ENCODE measurements at regions not wholly inside any gene's neighbourhood (a gene's known extent, or its start where the extent isn't known, plus 50 kb on each side); places are given as distances from the start of the nearest gene placed in this dataset.
"Not testable (repeated sequence)": the region's sequence is repeated elsewhere in the genome, so short reads cannot be mapped to it uniquely, and the experiment has no call there.

GRCh38 chr11:69869311-69869939 lies 50.2 kb upstream of the FGF3 start:
- DNase-seq (ENCODE audit: low spot score): no peak

DNA sequence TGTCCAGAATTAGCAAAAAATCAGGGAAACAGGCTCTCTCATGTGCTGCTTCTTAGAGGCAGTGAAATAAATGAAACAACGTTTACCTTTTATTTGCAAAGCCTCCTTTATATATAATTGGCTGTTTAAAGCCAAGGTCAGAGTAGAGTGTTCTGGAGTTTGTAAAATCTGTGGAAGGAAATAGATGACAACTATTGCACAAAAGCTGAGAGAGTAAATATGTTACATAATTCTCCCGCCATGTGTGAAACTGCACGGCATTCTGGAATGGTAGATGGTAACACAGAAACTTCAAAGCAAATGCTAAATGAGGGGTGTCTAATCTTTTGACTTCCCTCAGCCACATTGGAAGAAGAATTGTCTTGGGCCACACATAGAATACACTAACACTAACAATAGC lies 51.5 kb upstream of the FGF3 start:
- no peak for DNase-seq (ENCODE audit: low spot score)

DNA sequence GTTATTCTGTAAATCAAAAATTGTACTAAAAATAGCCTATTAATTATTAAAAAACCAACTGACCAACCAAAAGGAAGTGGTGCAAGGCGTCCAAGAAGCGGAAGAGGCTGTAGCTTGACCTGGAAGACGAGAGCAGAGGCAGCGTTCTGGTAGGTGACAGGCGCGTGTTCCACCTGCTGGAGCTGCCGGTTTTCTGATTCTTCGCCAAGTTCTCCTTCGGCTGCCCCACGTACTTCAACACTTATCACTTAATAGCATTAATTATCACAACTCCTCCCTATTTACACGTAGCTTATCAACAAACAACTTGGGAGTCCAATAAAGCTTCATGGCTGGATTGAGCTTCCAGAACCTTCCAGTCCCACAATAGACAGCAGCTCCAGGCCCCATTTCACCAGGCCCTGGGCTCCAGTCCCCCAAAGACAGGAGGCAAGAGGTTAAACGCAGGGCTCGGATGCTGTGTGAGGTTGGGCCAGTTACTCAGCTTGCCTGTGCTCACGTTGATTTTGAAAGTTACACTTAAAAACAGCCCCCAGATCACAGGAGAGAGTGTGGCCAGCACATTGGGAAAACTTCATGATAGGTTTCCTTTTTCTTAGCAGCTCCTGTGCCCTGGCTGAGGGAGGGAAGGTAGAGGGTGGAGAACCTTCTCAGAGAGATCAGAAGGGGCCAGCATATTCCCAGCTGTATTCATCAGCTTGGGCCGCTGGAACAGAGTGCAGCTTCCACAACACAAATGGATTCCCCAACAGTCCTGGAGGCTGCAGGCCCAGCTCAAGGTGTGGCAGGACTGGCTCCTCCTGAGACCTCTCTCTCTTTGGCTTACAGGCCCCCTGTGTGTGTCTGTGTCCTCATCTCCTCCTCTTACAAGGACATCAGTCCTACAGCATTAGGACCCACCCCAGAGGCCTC lies 54.2 kb upstream of the FGF3 start:
- DNase-seq (ENCODE audit: low spot score): no peak

- DNase-seq (ENCODE audit: low spot score): no peak
These were observed 55.2 kb upstream of the FGF3 start for GRCh38 chr11:69874178-69874983.

DNA sequence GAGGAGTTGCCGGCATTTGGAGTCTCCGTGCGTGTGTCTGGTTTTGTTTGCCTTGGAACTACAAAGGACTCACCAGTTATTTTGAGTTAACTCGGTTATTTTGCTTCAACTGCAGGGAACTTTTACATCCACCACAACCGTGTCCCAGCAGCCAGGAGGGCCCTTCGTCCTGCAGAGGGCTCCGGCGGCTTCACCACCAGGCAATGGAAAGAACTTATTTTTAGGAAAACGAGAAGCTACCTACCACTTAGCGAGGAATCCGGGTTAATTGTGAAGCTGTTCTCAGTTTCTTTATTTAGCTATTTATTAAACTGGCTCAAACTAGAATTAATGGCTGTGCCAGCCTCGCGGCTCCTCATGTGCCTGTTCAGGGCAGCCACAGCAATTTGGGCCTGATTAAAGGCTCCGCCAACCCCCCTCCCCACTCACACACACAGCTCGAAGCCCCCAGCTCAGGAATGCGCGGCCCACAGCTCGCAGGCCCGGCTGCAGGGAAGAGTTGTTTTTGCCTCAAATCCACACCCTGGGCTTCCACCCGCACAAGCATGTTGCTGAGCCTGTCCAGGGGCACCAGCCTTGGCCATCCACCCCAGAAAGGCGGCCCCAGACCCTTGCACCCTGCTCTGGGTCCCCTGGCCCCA lies 55.9 kb upstream of the FGF3 start:
- DNase-seq (ENCODE audit: low spot score): no peak

GRCh38 chr11:69876013-69876412 lies 56.8 kb upstream of the FGF3 start:
- DNase-seq (ENCODE audit: low spot score): no peak

DNA sequence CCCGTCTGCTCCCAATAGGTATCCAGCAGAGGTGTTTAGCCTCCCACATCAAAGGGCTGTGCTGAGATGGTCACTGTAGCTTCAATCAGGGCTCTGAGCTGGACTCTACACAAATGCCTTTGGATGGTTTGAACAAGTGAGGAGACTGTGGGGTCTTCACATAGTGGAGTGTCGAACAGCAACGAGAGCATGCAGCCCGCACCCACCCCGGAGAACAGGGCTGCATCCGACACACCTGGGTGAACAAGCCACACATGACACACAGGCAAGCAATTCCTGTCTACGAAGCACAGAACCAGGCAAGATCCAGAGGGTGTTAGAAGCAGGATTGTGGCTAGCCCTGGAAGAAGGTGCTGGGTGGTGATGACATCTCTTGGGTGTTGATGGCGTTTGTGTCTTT lies 58.0 kb upstream of the FGF3 start:
- DNase-seq (ENCODE audit: low spot score): no peak

DNA sequence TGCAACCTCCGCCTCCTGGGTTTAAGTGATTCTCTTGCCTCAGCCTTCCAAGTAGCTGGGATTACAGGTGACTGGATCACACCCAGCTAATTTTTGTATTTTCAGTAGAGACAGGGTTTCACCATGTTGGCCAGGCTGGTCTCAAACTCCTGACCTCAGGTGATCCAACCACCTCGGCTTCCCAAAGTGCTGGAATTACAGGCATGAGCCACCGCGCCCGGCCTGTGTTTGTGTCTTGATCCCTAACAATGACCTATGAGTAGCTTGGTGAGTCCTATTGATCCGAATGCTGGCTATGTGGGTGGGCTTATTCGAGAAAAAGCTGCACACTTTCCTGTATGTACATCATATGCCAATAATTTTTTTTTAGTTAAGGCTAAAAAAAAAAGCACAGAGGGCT lies 58.5 kb upstream of the FGF3 start:
- DNase-seq (ENCODE audit: low spot score): not testable (repeated sequence)

DNA sequence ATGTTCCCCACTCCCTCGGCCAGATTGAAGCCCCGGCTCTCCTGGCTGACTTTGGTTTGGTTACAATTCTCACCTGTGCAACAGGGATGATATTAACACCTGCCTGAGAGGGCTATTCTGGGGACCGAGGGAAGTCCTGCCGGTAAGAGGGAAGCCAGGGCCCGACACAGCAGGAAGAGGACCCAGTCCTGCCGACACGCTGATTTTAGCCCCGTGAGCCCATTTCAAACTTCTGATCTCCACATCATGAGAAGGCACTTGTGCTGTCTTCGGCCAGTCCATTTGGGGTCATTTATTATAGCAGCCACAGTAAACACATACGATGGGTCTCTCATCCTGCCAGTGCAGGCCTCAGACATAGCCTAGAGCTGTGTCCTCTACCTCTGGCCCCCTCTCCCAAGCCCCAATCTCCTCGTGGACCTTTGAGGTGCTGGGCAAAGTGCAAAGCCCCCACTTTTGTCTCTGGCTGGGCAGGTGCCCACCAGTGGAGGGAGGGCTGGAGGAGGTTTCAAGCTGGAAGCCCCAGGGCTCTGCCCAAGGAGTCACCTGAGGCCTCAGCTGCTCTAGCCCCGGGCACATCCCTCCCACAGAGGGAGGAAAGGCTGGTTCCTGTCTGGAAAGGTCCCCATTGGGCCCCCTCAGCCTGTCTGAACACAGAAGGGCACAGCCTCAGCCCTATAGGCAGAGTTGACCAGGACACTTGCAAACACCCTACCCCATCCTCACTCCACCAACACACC lies 59.1 kb upstream of the FGF3 start:
- no peak for DNase-seq (ENCODE audit: low spot score)

DNA sequence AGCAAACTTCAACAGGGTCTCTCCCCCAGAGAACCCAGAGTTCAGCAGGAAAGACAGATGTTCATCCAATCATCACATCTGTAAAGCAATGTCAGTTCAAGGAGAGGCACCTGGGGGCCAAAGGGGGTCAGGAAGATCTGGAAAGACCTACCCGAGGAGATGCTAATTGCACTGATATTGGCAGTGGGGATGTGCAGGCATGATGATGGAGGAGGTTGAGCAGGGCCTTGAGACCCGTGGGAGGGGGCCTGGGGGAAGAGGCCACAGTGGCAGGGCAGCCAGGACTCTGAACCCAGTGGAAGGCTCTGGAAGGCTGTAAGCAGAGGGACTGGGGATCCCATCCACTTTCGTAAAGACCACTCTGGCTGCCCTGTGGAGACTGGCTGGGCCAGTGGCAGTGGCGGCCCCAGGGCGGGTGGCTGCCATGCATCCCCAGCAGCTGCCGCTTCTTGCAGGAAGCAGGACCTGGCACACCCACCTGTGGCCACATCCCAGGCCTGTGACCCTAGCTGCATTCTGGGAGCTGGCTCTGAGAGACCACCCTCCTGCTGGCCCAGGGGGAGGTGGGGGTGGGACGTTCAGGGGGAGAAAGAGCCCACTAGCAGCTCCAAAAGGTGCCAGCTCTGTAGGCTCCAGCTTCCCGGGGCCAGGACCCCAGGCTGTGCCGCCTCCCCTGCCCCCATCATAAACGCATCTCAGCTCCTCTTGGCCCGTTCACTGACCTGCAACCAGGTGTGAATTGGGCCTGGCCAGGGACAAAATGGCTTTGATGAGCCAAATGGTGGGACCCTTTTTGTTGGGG lies 59.9 kb upstream of the FGF3 start:
- no peak for DNase-seq (ENCODE audit: low spot score)

GRCh38 chr11:69879729-69880005 lies 60.5 kb upstream of the FGF3 start:
- no peak for DNase-seq (ENCODE audit: low spot score)

- DNase-seq (ENCODE audit: low spot score): no peak
These were observed 61.0 kb upstream of the FGF3 start for GRCh38 chr11:69880041-69880825.

- DNase-seq (ENCODE audit: low spot score): no peak
These were observed 61.7 kb upstream of the FGF3 start for GRCh38 chr11:69880826-69881445.

GRCh38 chr11:69881467-69882269 lies 62.5 kb upstream of the FGF3 start:
- DNase-seq (ENCODE audit: low spot score): no peak

GRCh38 chr11:69882270-69882608 lies 63.0 kb upstream of the FGF3 start:
- DNase-seq (ENCODE audit: low spot score): no peak

DNA sequence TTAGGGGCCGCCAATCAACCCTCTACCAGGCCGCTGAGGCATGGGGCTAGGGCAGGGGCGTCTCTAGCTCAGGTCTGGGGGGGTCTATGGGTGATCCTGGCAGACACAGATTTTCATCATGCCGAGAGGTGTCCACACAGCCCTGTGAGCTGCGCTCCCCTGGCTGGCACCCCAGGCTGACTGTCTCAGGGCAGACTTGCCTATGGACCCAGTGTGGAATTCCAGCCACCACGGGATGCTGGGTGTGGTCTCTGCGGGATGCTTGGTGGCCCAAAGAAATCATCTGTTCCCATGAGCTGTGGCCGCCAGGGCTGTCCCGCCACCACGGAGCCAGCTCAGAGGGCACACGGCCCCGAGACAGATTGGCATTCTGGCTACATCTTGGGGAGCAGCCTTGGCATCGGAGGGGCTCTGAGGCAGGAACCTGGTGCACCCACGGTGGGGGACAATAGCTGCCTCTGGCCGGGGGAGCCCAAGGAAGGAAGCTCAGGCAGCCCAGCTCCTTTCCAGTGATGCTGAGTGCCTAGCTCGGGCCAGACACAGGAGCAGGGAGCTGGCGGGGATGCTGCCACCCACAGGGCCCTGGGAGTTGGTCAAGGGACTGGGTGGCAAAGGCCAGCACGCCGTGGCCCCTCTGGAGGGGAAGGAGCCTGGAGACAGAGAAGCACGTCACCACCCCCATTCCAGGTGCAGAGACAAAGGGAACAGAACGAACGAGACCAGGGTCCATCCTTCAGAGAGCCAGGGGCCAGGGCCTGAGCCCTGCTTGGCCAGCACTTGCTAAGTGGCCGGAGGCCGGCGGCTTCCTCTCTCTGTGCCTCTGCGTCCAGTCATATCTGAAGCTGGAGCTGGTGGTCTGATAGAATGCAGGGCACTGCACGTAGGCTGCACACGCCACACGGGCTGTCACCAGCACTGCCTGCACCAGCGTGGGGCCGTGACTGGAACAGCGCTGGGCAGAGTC lies 64.4 kb upstream of the FGF3 start:
- no peak for DNase-seq (ENCODE audit: low spot score)

GRCh38 chr11:69884286-69884685 lies 65.1 kb upstream of the FGF3 start:
- DNase-seq (ENCODE audit: low spot score): no peak

- no peak for DNase-seq (ENCODE audit: low spot score)
These were observed 65.5 kb upstream of the FGF3 start for GRCh38 chr11:69884751-69885150.
